KMS-11 (cell line): ENCODE measurements at regions not wholly inside any gene's neighbourhood (a gene's known extent, or its start where the extent isn't known, plus 50 kb on each side); places are given as distances from the start of the nearest gene placed in this dataset.

Experiments used
- H2AFZ ChIP-seq: fragments of 200-600 bp; sonication (generic); 2 replicates; pipeline ENCODE4 v1.6.1; 2016; ENCODE audit warnings: antibody characterized with exemption, mixed run types, low read depth
- H3K27ac ChIP-seq: fragments of 200-600 bp; sonication (generic); 2 replicates; pipeline ENCODE4 v1.6.1; 2016; ENCODE audit warnings: mild to moderate bottlenecking, mixed run types
- H3K27me3 ChIP-seq: fragments of 200-600 bp; sonication (generic); 2 replicates; pipeline ENCODE4 v1.6.1; 2017; ENCODE audit warnings: mild to moderate bottlenecking, low read depth, mixed run types, moderate library complexity; ENCODE audit not compliant: insufficient read depth
- H3K36me3 ChIP-seq: fragments of 200-600 bp; sonication (generic); 2 replicates; pipeline ENCODE4 v1.6.1; 2017; ENCODE audit warnings: mild to moderate bottlenecking, mixed run types; ENCODE audit not compliant: insufficient read depth
- H3K4me1 ChIP-seq: fragments of 200-600 bp; sonication (generic); 2 replicates; pipeline ENCODE4 v1.6.1; 2016; ENCODE audit warnings: mild to moderate bottlenecking, low read depth, mixed run types; ENCODE audit not compliant: poor library complexity, severe bottlenecking
- H3K4me2 ChIP-seq: fragments of 200-600 bp; sonication (generic); 2 replicates; pipeline ENCODE4 v1.7.0; 2016; ENCODE audit warnings: mild to moderate bottlenecking, mixed run types
- H3K4me3 ChIP-seq: fragments of 200-600 bp; sonication (generic); IDR thresholded peaks from 2 replicates; pipeline ENCODE4 v1.6.1; 2017; ENCODE audit warnings: low read depth, low read length, mixed read lengths; ENCODE audit not compliant: insufficient read depth
- H3K79me2 ChIP-seq: fragments of 200-600 bp; sonication (generic); 2 replicates; pipeline ENCODE4 v1.6.1; 2016; ENCODE audit warnings: low read depth, mixed run types; ENCODE audit not compliant: insufficient read depth
- H3K9ac ChIP-seq: fragments of 200-600 bp; sonication (generic); 2 replicates; pipeline ENCODE4 v1.6.1; 2016; ENCODE audit warnings: mild to moderate bottlenecking, mixed run types
- H4K20me1 ChIP-seq: fragments of 200-600 bp; sonication (generic); 2 replicates; pipeline ENCODE4 v1.6.1; 2016; ENCODE audit warnings: mild to moderate bottlenecking, mixed run types; ENCODE audit not compliant: insufficient read depth
- CTCF ChIP-seq: fragments of 200-600 bp; sonication (generic); conservative IDR thresholded peaks from 2 replicates; pipeline ENCODE4 v1.6.1; 2017; ENCODE audit warnings: low read depth, mild to moderate bottlenecking, antibody characterized with exemption, low read length, moderate library complexity, mixed read lengths

- no peaks in the 10 kb centered on the region for H3K4me1 ChIP-seq
- no peak overlapping the region for H3K4me2 ChIP-seq
- no peak overlapping the region for H3K9ac ChIP-seq
- no peak overlapping the region for H2AFZ ChIP-seq
- no peak for TF ChIP-seq CTCF
- no peak overlapping the region for H3K4me3 ChIP-seq
- no peaks in the 10 kb centered on the region for H4K20me1 ChIP-seq
- H3K27ac ChIP-seq: no peak overlapping the region
- H3K36me3 ChIP-seq: no peaks in the 10 kb centered on the region
- H3K79me2 ChIP-seq: no peaks in the 10 kb centered on the region
- no peaks in the 10 kb centered on the region; the same call in 1 of the 2 replicates for H3K27me3 ChIP-seq
Observed at GRCh38 chr2:187917535-187917934, 363.3 kb upstream of the TFPI start.

- Histone ChIP-seq H3K79me2 (no peaks in the 10 kb centered on the region), H3K4me2 (no peak overlapping the region), H4K20me1 (no peaks in the 10 kb centered on the region), H3K9ac (no peak overlapping the region), H3K27me3 (no peaks in the 10 kb centered on the region; the same call in 1 of the 2 replicates), H3K4me3 (no peak overlapping the region), H3K4me1 (no peaks in the 10 kb centered on the region), H3K27ac (no peak overlapping the region), H3K36me3 (no peaks in the 10 kb centered on the region), H2AFZ (no peak overlapping the region)
- TF ChIP-seq CTCF: no peak
Observed at GRCh38 chr2:187918996-187919821, 365.0 kb upstream of the TFPI start.

- Histone ChIP-seq H3K9ac (no peak overlapping the region), H3K4me2 (no peak overlapping the region), H3K36me3 (no peaks in the 10 kb centered on the region), H2AFZ (no peak overlapping the region), H3K4me3 (no peak overlapping the region), H3K27me3 (no peaks in the 10 kb centered on the region), H4K20me1 (no peaks in the 10 kb centered on the region), H3K79me2 (no peaks in the 10 kb centered on the region), H3K27ac (no peak overlapping the region), H3K4me1 (no peaks in the 10 kb centered on the region)
- TF ChIP-seq CTCF: no peak
Observed at GRCh38 chr2:187920511-187920910, 366.3 kb upstream of the TFPI start.

GRCh38 chr2:187922846-187923245 is 368.6 kb upstream of the TFPI start:
- no peak for TF ChIP-seq CTCF
- H2AFZ ChIP-seq: no peak overlapping the region
- H4K20me1 ChIP-seq: no peaks in the 10 kb centered on the region
- H3K4me2 ChIP-seq: no peak overlapping the region
- H3K9ac ChIP-seq: no peak overlapping the region
- no peaks in the 10 kb centered on the region for H3K36me3 ChIP-seq
- no peak overlapping the region for H3K4me3 ChIP-seq
- H3K79me2 ChIP-seq: no peaks in the 10 kb centered on the region
- H3K4me1 ChIP-seq: no peaks in the 10 kb centered on the region
- H3K27ac ChIP-seq: no peak overlapping the region
- no peaks in the 10 kb centered on the region for H3K27me3 ChIP-seq
